Hypothalamus (tissue), 51 donors: ENCODE measurements at regions not wholly inside any gene's neighbourhood (a gene's known extent, or its start where the extent isn't known, plus 50 kb on each side); places are given as distances from the start of the nearest gene placed in this dataset.
A peak's percentile ranks its signal among the peaks of the same experiment; 100 is the strongest.
"Not testable (repeated sequence)": the region's sequence is repeated elsewhere in the genome, so short reads cannot be mapped to it uniquely, and the experiment has no call there.

Source experiments
- DNase-seq, 51 donors: peaks; one replicate each; lab custom pipeline; 2025; lab: John Stamatoyannopoulos, UW

DNA sequence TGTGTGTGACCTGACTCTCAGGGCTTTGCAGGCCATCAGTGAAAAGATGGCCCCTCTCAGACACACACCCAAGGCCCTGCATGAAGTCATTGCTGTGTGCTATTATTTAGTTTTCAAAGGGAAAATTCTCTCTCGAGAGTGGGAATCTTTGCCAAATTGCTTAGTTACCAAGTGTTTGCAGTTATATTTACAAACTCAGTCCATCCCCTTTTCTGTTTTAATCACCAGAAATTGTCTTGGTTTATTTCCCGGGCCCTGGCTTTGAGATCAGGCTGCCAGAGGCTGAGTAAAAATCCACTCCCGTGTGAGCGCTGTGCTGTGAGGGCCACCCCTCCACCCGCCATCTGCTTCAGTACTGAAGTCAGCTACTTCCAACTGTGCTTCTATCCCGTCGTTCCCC lies 163.1 kb downstream of the SOD2 start:
- DNase-seq, result peak in 1 of 51 donors; percentile 15

- DNase-seq, result no peak
Observed at GRCh38 chr6:159527351-159527750, 165.7 kb downstream of the SOD2 start.

DNA sequence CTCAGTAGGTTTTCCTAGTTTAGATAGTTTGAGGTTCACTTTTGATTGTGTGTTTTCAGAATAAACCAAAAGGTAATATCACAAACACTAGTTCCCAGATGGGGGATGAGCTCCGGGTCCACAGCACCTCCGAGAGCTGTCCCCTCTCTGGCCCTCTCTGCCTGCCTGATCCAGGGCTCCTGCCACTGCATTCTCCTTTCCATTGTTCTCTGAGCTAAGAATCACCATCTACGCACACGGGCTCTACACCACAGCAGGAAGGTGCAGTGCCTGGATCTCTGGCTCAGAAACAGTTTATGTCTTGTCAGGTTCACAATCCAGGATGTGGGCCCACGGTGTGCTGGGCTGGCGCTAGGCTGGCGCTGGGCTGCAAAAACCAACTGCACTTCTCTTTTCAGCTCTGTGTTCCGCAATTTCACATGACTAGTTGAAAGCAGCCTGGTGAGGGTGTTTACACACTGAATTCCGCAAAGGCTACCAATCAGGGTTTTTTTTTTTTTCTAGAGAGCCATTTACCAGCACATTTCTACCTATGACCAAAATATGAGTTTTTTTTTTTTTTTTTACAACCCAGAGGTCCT lies 167.5 kb downstream of the SOD2 start:
- no peak for DNase-seq

GRCh38 chr6:159522877-159523547 lies 170.0 kb downstream of the SOD2 start:
- no peak for DNase-seq

DNA sequence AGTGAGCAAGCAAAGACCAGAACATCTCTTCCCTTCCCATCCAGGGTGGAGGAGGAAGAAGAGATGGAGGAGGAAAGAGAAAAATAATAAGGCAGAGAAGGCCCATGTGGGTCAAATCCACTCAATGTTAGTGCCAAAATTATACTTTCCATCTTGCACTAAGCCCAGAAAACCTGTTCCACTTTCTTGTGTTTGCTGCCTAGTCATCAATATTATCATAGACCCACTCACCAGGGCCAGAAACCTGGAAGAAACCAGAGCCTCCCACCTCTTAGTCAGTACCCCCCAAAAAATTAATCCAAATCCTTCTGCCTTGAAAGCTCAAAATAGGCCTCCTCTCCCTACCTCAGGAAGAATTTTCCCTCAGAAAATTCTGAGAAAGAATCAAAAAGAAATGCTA lies 171.1 kb downstream of the SOD2 start:
- no peak for DNase-seq

- DNase-seq, result no peak
Observed at GRCh38 chr6:159520002-159520401, 173.0 kb downstream of the SOD2 start.

- DNase-seq, result not testable (repeated sequence)
Observed at GRCh38 chr6:159515811-159516210, 177.2 kb downstream of the SOD2 start.

DNA sequence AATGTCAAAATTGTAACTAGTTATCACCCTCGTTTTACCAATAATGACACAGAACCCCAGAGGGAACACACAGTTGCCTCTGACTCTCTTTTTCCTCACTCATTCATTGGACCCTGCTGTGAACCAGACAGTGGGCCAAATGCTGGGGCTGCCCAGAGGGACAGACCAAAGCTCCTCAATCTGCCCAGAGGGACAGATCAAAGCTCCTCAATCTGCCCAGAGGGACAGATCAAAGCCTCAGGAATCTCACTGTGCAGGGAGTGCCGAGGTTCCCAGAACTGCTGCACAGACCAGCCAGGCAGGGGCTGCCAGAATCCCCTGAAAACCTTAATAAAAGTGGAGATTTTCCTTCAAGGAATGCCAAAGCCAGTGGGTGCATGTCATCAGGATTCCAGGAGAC lies 179.1 kb downstream of the SOD2 start:
- DNase-seq, result no peak

GRCh38 chr6:159513074-159513720 lies 179.8 kb downstream of the SOD2 start:
- no peak for DNase-seq

- DNase-seq, result no peak
Observed at GRCh38 chr6:159512571-159512970, 180.5 kb downstream of the SOD2 start.

DNA sequence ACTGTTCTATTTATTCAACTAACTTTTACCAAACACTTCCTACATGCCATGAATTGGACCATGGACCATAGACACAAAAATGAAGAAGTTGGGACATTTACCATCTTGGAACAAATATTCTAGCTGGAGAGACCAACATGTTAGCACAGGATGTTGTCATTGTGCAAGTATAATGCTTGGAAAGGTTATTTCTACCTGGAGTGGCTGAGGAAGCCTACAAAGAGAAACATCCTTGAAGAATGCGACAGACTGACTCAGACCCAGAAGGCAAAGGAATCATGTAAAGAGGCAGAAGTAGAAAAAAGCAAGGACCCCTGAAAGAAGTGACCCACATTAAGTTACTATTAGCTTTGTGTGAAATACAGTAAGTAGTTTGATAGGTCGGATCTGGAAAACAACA lies 180.9 kb downstream of the SOD2 start:
- no peak for DNase-seq

- DNase-seq, result no peak
Observed at GRCh38 chr6:159510141-159510540, 182.9 kb downstream of the SOD2 start.

DNA sequence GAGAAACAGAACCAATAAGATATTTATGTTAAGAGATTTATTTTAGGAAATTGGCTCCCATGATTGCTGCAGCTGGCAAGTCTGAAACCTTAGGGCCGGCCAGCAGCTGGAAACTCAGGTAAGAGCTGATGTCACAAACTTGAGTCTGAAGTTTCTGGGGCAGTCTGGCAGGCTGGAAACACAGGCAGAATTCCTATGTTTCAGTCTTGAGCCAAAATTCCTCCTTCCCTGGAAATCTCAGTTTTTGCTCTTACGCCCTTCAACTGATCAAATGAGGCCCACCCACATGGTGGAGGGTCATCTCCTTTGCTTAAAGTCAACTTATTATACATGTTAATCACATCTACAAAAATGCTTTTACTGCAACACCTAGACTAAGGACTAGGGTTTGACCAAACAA lies 184.1 kb downstream of the SOD2 start:
- no peak for DNase-seq

- no peak for DNase-seq
Observed at GRCh38 chr6:159506048-159506447, 187.0 kb downstream of the SOD2 start.

- peak in 2 of 51 donors; percentile 14 to 29 for DNase-seq
Observed at GRCh38 chr6:159505140-159505922, 187.7 kb downstream of the SOD2 start.

- no peak for DNase-seq
Observed at GRCh38 chr6:159501558-159501957, 191.5 kb downstream of the SOD2 start.

DNA sequence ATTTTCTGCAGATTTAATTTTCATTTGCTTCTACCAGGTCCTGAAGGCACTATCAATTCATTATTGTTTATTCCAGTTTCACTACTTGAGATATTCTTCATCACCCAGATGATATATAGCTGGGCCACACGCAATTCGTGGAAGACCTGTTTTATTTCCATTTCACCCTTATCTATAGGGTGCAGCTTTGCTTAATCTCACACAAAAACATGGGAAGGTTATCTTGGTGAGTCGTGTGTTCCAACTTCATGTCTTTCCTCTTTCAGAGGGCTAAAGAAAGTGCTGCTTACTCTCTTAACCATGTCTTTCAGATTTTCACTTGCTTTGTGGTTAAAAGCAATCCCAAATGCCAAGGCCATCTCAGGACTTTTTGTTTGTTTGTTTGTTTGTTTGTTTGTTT lies 194.0 kb downstream of the SOD2 start:
- DNase-seq, result no peak

DNA sequence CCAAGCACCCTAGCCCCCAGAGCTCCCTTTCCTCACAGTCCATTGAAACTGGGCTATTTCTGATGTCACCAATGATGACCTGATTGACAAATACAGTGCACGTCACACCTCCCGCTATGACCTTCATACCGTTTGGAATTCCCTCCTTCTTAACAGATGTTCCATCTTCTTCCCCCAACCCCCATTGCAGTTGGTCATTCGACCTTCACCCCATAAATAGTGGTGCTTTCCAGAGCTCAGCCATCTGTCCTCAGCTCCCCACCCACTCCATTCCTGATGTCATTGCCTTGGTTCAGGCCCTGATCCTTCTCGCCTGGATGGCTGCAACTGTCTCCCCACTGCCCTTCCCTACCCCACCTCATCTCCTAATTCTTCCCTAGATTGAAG lies 198.5 kb downstream of the SOD2 start:
- DNase-seq, result no peak

- DNase-seq, result no peak
Observed at GRCh38 chr6:159493898-159494585, 199.0 kb downstream of the SOD2 start.

GRCh38 chr6:159493231-159493897 lies 199.7 kb downstream of the SOD2 start:
- DNase-seq, result no peak
